Type B pancreatic cell (in vitro differentiated cells): ENCODE measurements at regions not wholly inside any gene's neighbourhood (a gene's known extent, or its start where the extent isn't known, plus 50 kb on each side); places are given as distances from the start of the nearest gene placed in this dataset.

Experiments used
- DNase-seq: peaks from one replicate; pipeline ENCODE4 v3.0.0; 2021; ENCODE audit warnings: mixed read lengths; ENCODE audit not compliant: unreplicated experiment; ENCODE audit errors: extremely low spot score
- H3K27ac Mint-ChIP-seq: 2 replicates; pipeline ENCODE4 v1.8.0; 2021; ENCODE audit warnings: mild to moderate bottlenecking, mixed read lengths
- H3K27me3 Mint-ChIP-seq: 2 replicates; pipeline ENCODE4 v1.8.0; 2021; ENCODE audit warnings: mixed read lengths
- H3K36me3 Mint-ChIP-seq: 2 replicates; pipeline ENCODE4 v1.8.0; 2021; ENCODE audit warnings: mixed read lengths
- H3K4me1 Mint-ChIP-seq: one replicate; pipeline ENCODE4 v1.8.0; 2021; ENCODE audit warnings: mixed read lengths; ENCODE audit not compliant: unreplicated experiment
- H3K4me3 Mint-ChIP-seq: 2 replicates; pipeline ENCODE4 v1.8.0; 2021; ENCODE audit warnings: mild to moderate bottlenecking, mixed read lengths
- H3K9me3 Mint-ChIP-seq: 2 replicates; pipeline ENCODE4 v1.8.0; 2021; ENCODE audit warnings: mixed read lengths
- CTCF ChIP-seq: fragments of 200-600 bp; sonication (generic); conservative IDR thresholded peaks from 2 replicates; pipeline ENCODE4 v1.5.0; 2021; ENCODE audit warnings: antibody characterized with exemption, mild to moderate bottlenecking

DNA sequence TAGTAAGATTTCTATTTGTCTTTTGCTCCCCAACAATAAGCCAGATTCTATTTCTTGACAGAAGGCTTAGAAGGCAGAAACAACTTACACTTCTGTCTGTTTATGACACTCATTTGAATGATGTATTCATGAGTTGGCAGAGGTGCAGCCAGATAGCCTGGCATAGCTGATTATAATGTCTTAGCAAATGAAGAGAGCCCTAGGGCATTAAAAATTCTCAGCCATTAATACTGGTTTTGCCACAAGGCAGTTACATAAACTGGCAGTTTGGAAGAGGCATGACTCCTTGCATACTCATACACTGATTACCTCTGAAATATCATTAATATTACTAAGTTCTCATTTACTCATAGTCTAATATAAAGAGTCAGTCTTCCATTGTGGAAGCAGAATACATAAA is 728.5 kb upstream of the NDST4 start:
- DNase-seq = no peak
- Mint-ChIP-seq H3K27me3 (no peaks in the 10 kb centered on the region), H3K4me1 (no peaks in the 10 kb centered on the region), H3K4me3 (no peak overlapping the region), H3K36me3 (no peaks in the 10 kb centered on the region), H3K9me3 (peaks cover 7% of the 10 kb centered on the region), H3K27ac (no peak overlapping the region)
- TF ChIP-seq CTCF = no peak

- no peaks in the 10 kb centered on the region for H3K36me3 Mint-ChIP-seq
- no peak overlapping the region for H3K4me3 Mint-ChIP-seq
- H3K9me3 Mint-ChIP-seq = peaks cover 11% of the 10 kb centered on the region
- no peak for DNase-seq
- H3K27me3 Mint-ChIP-seq = no peaks in the 10 kb centered on the region
- H3K27ac Mint-ChIP-seq = no peak overlapping the region
- no peaks in the 10 kb centered on the region for H3K4me1 Mint-ChIP-seq
- no peak for TF ChIP-seq CTCF
These were observed 721.0 kb upstream of the NDST4 start for GRCh38 chr4:115834441-115834840.

DNA sequence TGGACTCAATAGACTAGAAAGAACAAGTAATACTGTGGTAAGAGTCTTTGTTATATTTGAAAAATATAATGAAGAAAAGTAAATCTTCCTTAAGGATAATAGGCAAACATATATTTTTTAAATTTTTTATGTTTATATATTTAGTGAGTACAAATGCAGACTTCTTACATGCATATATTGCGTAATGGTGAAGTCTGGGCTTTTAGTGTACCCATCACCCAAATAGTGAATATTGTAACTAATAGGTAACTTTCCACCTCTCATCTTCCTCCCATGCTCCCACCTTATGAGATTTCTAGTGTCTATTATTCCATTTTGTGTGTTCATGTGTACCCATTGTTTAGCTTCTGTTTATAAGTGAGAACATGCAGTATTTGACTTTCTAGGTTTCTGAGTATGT is 711.2 kb upstream of the NDST4 start:
- Mint-ChIP-seq H3K4me3 (no peak overlapping the region), H3K4me1 (no peaks in the 10 kb centered on the region), H3K27ac (no peak overlapping the region), H3K27me3 (no peaks in the 10 kb centered on the region), H3K9me3 (no peaks in the 10 kb centered on the region), H3K36me3 (no peaks in the 10 kb centered on the region)
- no peak for DNase-seq
- no peak for TF ChIP-seq CTCF

DNA sequence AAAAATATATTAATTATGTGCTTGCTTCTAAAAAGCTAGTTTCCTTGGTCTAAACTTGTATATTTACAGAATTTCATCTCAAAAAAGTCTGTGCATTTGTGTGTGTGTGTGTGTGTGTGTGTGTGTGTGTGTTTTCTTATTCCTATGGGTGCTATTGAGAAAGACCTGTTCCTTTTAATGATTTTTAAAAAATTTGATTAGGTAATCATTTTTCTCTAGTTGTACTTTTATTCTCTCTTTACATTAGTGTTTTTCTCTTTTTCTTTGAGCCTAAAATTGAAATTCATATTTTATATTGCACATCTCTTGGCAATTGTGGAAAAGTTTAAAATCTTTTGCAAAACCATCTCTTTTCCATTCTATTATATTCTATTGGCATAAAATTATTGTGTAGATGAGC is 690.4 kb upstream of the NDST4 start:
- no peak for DNase-seq
- no peaks in the 10 kb centered on the region for H3K36me3 Mint-ChIP-seq
- H3K4me3 Mint-ChIP-seq = no peak overlapping the region
- H3K4me1 Mint-ChIP-seq = no peaks in the 10 kb centered on the region
- no peaks in the 10 kb centered on the region for H3K9me3 Mint-ChIP-seq
- H3K27me3 Mint-ChIP-seq = no peaks in the 10 kb centered on the region
- TF ChIP-seq CTCF = no peak
- H3K27ac Mint-ChIP-seq = no peak overlapping the region

DNA sequence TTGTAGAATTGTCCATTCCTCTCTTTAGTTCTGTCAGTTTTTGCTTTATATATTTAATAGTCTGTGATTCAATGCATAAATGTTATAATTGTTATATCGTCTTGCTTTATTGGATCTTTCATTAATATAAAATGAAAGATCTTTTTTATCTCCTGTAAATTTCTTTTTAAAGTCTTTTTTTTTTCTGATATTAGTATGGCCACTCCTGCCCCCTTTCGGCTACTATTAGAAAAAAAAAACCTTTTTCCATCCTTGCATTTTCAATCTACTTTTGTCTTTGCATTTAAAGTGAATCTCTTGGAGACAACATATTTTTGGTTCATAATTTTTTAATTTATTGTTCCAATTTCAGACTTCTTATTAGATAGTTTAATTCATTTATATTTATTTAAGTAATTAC is 677.4 kb upstream of the NDST4 start:
- no peaks in the 10 kb centered on the region for H3K9me3 Mint-ChIP-seq
- no peaks in the 10 kb centered on the region for H3K4me1 Mint-ChIP-seq
- H3K27me3 Mint-ChIP-seq = no peaks in the 10 kb centered on the region
- no peaks in the 10 kb centered on the region for H3K36me3 Mint-ChIP-seq
- no peak for DNase-seq
- H3K27ac Mint-ChIP-seq = no peak overlapping the region
- peak; percentile 51 for TF ChIP-seq CTCF
- no peak overlapping the region for H3K4me3 Mint-ChIP-seq

GRCh38 chr4:115781528-115782146 is 668.2 kb upstream of the NDST4 start:
- no peak overlapping the region for H3K27ac Mint-ChIP-seq
- no peak for TF ChIP-seq CTCF
- DNase-seq = no peak
- no peaks in the 10 kb centered on the region for H3K9me3 Mint-ChIP-seq
- H3K27me3 Mint-ChIP-seq = no peaks in the 10 kb centered on the region
- no peaks in the 10 kb centered on the region for H3K36me3 Mint-ChIP-seq
- no peak overlapping the region for H3K4me3 Mint-ChIP-seq
- H3K4me1 Mint-ChIP-seq = no peaks in the 10 kb centered on the region
